NOMO-1 treated with dmso at 0.1 percent for 144 hours (cell line): ENCODE measurements at regions not wholly inside any gene's neighbourhood (a gene's known extent, or its start where the extent isn't known, plus 50 kb on each side); places are given as distances from the start of the nearest gene placed in this dataset.

Experiments used
- DNase-seq: peaks from one replicate; lab custom pipeline; 2025; ENCODE audit not compliant: unreplicated experiment; lab: John Stamatoyannopoulos, UW

DNA sequence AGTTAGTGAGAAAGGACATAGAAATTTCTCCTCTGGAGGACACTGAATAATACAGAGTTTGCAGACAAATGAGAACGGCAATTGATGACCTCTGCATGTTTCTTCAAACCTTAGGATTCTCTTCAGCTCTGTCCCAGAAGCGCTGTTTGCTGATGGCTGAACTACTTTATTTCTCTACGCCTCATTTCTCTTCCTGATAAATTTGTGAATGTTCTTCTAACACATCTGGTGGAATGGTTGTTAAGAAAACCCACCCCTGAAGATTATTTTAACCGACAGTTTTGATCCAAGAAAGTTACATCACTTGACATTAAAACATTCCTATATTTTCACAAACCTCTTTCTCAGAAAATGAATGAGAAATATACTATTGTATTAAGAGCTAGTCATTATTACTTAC is 1150.6 kb downstream of the DTWD2 start:
- no peak for DNase-seq

DNA sequence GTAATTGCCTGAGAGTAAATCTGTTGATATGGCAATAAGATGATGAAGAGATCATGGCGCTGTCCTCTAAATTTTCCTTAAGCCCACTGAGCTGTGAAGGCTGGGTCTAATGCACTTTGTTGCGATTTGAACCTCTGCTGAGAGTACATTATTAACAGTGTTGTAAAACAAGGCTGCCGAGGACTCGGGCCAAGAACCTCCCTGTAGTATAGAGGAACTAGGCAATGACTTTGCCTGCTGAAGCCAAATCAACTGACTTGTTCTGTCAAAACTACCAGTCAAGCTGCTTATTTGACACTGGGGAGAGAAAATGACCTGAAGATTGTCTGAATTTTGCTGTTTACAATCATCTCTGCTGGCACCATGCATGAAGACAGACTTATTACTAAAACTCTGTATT is 1154.7 kb downstream of the DTWD2 start:
- no peak for DNase-seq

DNA sequence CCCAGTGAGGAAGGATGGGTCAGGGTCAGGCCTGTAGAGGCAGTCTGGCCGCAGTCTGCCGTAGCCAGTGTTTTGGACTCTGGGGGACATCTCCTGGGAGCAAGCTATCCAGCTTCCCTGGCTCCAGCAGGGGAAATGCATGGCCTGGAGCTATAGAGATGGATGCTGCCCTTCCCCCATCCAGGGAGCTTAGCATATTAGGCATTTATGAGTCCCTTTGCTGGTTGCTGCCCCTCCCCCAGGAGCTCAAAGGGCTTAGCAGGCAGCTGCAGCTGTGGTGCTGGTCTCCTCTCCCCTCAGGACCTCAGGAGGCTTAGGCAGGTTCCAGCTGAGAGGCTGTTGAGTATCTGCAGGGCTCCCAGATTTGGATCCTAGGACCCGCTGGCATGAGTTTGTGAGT is 1158.7 kb downstream of the DTWD2 start:
- no peak for DNase-seq

DNA sequence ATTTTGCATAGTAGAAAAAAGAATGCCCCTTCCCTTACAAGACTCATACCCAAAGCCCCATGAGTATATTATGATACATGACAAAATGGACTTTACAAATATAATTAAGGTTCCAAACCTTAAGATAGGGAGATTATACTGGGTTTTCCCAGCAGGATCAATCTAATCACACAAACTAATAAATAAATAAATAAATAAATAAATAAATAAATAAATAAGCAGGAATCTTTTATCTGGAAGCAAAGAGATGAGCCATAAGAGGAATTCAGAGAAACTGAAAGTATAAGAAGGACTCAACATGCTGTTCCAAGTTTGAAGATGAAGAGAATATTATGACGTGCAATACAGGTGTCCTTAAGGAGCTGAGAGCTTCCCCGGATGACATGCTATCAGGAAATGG is 1174.5 kb downstream of the DTWD2 start:
- DNase-seq = no peak

DNA sequence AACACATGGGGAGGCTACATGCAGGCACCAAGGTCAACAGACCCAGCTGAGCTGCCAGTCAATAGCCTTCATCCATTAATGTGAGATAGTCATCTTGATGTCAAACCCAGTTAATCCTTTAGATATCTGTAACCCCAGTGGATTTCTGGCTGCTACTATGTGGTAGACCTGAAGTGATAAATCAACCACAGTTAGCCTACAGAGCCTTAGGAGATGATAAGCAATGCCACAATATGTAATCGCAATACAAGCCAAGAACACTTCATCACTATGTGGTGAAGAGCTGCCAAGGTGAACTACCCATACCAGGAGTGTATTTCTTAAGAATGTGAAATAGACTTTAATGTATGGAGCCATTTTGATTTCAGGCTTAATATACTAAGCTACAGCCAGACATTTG is 1175.5 kb downstream of the DTWD2 start:
- DNase-seq = no peak

DNA sequence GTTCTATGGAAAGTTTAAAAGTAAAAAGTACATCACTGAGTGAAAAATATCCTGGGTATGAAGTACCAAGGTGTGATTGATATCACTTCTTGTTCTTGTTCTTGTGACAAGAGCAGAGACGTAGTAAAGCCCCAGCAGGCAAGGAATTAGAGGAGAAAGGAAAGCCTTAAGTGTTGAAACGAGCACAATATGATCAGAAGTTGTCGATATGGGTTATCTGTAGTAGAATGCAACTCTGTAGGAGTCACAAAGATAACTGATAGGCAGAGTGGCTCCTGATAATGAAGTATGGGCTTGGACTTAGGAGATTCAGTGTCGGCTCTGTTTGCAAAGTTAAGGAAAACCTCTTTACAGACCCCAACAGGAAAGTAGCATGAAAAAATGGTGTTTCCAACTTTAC is 1179.1 kb downstream of the DTWD2 start:
- DNase-seq = no peak

DNA sequence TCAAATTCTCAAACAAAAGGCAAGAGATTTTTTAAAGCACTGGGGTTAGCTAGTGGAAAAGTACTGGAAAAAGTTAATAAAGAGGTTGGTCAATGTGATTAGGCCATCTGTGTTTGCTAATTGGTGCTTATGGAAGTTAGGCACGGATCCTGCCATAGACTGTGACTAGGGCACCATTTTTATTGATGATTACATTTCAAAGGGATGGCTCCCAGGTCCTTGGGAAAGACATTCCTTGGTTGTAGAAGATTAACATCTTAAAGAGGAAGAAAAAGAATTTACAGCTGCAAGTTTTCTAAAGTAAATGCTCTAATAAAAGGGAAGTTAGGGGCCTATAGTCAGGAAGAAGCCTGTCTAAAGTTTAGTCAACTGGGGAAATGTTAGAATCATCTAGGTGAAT is 1183.3 kb downstream of the DTWD2 start:
- DNase-seq = no peak

DNA sequence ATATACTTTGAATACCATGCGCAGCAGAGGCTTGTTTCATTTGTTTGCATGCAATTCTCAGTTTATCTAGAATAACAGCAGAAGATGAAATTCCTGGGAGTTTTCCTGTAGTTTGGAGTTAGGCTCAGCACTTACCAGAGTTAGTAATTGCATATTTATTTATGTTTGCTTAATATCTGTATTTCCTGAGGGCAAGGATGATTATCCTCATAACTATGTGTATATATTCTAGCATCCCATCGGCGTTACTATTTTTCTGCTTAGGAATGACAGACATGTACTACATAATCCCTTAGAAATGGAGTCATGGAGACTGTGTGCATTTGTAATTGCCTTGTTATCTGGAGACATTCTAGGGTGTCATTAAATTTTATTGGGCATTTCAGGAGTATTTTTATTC is 1184.8 kb downstream of the DTWD2 start:
- no peak for DNase-seq

DNA sequence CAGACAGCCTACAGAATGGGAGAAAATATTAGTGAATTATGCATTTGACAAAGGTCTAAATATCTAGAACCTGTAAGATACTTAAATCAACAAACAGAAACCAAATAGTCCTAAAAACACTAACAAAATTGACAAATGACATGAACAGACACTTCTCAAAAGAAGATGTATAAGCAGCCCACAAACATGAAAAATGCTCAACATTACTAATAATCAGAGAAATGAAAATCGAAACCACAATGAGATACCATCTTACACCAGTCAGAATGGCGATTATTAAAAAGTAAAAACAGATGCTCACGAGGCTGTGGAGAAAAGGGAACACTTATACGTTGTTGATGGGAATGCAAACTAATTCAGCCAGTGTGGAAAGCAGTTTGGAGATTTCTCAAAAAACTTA is 1186.8 kb downstream of the DTWD2 start:
- no peak for DNase-seq

DNA sequence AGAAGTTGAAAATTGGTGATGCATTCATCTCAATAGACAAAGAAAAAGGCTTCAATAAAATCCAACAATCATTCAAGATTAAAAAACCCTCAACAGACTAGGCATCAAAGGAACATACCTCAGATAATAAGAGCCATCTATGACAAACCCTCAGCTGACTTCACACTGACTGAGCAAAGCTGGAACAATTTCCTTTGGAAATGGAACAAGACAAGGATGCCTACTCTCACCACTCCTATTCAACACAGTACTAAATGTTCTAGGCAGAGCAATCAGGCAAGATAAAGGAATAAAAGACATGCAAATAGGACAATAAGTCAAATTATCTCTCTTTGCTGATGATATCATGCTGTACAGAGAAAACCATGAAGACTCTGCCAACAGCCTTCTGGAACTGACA is 1188.1 kb downstream of the DTWD2 start:
- DNase-seq = no peak

DNA sequence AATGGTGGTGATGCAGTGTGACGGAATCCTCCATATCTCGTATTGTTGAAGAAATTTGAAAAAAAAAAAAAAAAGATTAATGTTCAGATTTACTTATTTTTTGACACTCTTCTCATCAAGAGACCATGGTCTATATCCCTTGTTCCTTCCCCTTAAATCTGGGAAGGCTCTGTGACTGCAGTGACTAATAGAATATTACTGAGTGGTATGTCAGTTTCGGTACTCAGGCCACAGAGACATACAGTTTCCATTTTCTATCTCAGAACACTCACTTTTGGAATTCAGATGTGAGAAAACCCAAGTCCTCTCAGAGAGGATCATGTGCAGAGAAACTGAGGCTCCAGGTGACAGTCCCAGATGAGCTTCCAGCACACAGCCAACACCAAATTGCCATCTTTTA is 1193.5 kb downstream of the DTWD2 start:
- no peak for DNase-seq

DNA sequence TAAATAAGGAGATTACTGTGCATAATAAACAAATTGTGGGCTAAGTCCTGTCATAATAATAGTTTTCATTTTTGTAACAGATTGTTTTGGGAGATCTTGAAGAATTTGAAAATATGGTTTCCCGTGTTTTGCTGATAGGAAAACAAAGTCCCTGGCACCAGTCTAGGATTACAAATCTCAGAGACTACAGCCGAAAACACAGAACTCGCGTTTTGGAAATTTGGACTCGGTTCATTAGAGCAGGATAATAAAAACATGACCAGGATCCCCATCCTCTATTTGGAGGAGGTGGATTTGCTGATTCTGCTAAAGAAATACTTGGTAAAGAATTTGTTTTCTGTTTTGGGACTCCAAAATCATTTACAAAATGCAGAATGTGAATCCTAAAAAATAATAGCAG is 1194.4 kb downstream of the DTWD2 start:
- DNase-seq = no peak

DNA sequence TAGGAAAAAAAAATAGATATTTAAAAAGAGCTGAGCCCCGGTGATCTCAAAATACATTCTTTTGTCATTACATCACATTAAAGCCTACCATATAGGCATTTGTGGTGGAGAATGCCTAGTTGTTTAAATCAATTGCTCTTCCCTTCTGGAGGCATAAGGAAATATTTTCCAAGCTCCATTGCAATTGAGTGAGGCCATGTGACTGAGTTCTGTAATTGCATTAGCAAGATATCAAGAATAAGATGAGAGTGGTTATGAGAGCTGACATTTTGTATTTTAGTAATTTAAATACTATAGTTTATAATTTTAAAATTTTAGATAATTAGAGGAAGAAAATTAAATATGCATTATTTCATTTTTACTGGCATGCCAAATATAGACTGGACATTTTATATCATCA is 1195.9 kb downstream of the DTWD2 start:
- DNase-seq = no peak

DNA sequence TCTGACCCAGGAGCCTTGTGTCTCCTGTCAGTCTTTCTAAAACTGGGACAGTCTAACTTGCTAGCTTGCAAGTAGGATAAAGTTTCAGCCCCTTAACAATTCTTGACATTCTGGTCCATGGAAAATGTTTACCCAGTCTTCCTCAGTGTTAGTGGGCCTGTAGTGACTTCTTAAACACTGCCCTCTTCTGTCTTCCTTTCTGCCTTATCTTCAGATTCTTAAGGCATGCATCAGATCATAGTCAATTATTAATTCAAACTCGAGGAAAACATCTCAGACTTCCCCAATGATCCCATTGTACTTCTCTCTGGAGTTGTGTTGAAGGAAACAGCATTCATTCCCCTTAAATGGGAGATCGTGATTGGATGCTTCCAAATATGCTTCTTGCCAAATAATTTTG is 1199.8 kb downstream of the DTWD2 start:
- no peak for DNase-seq

DNA sequence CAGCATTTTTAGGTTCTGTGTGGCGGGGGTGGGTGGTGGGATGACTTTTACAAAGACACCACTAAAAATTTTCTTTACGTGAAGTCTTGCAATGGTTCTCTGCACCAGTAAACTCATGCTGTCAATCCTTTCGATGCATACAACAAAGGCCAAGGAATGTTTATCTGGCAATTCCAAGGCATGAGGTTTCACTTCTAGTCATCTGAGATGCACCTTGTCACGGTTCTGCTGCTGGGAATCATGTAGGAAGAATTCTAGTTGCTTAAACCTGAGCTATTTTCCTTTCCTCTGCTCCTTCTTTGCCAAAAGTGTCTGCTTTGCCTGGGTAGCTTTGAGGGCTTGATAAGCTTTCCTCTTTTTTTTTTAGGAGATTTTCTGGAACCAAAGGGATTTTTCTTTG is 1204.5 kb upstream of the SEMA6A start:
- DNase-seq = no peak

DNA sequence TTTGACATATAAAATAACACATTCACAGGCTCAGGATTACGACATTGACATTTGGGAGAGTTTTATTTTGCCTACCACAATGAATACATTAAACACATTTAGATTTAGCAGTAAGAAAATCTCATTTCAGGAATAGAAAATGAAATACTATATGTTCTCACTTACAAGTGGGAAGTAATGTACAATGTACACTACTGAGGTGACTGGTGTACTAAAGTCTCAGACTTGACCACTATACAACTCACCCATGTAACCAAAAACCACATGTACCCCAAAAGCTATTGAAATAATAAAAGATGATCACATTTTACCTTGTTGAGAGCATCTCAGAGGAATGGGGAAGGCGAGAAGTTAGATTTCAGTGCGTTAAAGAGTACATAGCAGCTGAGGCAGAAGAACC is 1202.4 kb upstream of the SEMA6A start:
- DNase-seq = no peak

DNA sequence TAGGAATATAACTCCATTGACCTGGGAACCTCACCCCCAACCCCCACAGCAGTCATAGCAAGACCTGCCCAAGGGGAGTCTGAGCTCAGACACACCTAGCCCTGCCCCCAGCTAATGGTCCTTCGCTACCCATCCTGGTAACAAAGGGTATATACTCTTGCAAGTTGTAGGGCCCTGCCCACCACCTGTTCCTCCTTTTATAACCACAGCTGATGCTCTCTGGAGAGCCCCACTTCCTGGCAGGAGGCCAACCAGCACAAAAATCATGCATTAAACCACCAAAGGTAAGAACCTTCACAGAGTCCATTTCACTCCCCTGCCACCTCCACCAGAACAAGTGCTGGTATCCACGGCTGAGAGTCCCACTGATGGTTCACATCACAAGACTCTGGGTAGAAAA is 1195.3 kb upstream of the SEMA6A start:
- DNase-seq = no peak

DNA sequence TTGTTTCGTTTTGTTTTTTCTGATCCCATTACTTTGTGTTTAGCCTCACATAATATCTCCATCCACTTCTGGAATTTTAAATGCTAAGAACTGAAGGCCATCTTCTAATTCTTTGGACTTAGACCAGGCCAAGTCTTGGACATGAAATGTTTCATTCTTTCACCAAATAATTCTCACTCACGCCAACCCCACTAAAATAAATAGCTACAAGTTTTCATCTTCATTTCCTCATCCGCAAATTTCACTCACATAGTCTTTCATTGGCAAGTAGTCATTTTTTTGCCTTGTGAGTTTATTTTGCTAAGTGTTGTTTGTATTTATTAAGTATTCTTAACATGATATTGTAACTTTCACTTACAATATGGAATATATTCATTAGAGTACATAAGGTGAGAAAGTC is 1188.6 kb upstream of the SEMA6A start:
- DNase-seq = no peak

DNA sequence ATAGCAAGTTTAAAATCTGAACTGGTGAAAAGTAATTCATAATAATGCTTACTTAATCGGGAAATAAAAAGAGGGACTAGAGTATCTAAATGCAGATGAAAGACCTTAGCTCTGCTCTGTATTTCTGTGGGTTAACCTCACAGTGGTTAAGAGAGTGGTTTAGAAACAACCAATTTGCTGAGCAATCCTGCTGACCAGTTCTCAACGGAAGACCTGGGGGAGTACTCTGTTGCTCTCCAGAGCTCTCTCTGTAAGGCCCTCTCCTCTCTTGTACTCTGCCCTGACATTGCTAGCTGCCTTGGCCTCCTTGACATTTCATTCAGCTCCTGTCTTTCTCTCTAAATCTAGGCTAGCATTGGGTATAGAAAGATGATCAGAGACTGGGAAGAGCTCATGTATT is 1186.6 kb upstream of the SEMA6A start:
- DNase-seq = no peak

DNA sequence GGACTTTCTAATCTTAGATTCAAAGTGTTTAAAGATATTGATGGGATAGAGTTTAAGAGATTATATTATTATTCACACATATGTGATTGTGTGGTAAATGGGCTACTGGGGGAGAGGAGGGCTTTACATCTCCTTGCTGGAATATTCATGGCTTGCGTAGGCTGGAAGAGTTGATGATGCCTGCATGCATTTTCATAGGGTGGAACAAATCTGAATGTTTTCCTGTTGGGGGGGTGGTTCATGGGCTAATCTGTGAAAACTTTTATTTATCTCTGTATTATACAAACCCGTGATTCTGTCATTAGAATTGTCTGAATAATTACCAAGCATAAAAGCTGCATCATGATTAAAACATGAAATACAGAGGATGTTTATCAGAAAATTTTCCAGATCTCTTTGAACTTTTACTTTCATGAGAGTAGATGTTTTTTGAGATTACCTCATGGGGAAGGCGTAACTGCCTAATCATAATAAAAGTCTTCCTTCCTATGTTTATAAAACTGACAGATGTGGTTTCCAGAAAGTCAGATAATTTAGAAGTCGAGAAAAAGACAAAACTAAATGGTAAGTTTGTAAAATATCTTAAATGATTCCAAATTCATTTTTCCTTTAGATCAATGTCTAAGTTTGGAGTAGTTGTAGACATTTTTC is 1185.4 kb upstream of the SEMA6A start:
- no peak for DNase-seq

DNA sequence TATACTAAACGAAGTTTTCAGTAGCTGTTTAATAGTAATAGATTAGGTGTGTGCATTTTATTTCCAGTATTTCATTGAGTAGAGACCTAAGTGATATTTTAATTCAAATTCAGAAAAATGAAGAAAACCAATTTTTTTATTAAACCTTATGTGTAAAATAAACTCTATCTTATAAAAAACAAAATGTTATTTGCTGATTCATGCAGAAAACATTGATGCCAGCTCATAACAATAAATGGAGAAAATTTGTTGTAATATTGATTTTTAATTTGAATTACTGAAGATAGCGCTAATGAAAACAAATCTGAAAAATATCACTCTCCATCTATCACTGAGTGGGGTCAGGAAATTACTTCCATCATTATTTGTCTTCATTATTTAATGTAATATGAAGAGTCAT is 1177.8 kb upstream of the SEMA6A start:
- DNase-seq = no peak

DNA sequence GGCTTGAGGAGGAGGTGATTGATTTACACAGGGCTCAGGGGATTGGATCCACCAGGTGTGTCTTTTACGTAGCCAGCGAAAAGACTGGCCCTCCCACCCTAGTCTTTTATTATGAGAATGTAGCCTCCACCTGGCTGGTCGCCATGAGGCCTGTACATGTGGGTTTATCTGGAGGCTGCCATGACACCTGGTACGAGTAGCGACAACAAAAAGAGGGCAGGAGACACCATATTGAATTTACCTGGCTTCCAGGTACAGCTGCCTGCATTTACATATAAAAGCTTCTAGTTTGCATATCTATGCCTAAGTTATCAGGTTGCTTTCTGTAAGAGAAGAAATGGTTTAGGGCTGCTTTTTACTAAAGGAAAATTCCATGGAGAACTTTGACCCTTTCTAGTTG is 1173.7 kb upstream of the SEMA6A start:
- no peak for DNase-seq

DNA sequence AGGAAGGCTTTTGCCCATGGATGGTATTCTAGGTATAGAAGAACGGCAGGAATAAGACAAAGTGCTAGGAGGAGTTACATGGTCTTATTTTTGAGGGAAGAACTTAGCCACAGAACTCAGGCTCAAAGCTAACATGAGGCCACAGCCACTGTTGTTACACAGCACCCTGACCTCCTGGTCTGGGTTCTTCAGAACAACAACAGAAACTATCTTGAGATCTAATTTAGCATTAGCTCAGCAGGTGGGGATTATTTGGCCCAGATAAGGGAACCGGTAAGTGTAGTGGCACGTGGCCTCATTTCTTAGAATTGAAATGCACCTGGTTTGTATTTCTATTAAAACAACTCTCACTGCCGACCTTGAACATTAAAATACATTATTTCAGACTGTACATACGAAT is 1168.7 kb upstream of the SEMA6A start:
- no peak for DNase-seq
